C4-2B (cell line): ENCODE measurements at regions not wholly inside any gene's neighbourhood (a gene's known extent, or its start where the extent isn't known, plus 50 kb on each side); places are given as distances from the start of the nearest gene placed in this dataset.

Experiments used
- CTCF ChIP-seq: fragments of 450-650 bp; conservative IDR thresholded peaks from 2 replicates; pipeline ENCODE4 v1.5.1; 2017; ENCODE audit warnings: mild to moderate bottlenecking
- ZFX ChIP-seq: fragments of 450-650 bp; IDR thresholded peaks from 2 replicates; pipeline ENCODE4 v1.6.1; 2017

- no peak for TF ChIP-seq CTCF
- TF ChIP-seq ZFX, result no peak
These were observed 105.0 kb upstream of the JUN start for GRCh38 chr1:58888833-58889232.
